Skin epidermis (tissue), 12 donors: ENCODE measurements at regions not wholly inside any gene's neighbourhood (a gene's known extent, or its start where the extent isn't known, plus 50 kb on each side); places are given as distances from the start of the nearest gene placed in this dataset.
A peak's percentile ranks its signal among the peaks of the same experiment; 100 is the strongest.
"Not testable (repeated sequence)": the region's sequence is repeated elsewhere in the genome, so short reads cannot be mapped to it uniquely, and the experiment has no call there.

ENCODE experiments used
- H3K27ac ChIP-seq, 21 experiments: fragments of 200-600 bp; sonication (generic) in 11 of 21; one replicate each; pipeline ENCODE4 v1.5.0; 2020; ENCODE audit warnings: mild to moderate bottlenecking in 3 of 21, inconsistent platforms in 2 of 21, moderate library complexity in 2 of 21
- H3K4me3 ChIP-seq, 7 experiments: fragments of 200-600 bp; sonication (generic) in 2 of 7; one replicate each; pipeline ENCODE4 v1.5.0; 2020; ENCODE audit warnings: inconsistent platforms in 2 of 7, mild to moderate bottlenecking in 2 of 7, moderate library complexity in 1 of 7

- peak overlapping the region in 1 of 21 experiments; percentile 18 for H3K27ac ChIP-seq
- H3K4me3 ChIP-seq, result no peak overlapping the region
Measured at GRCh38 chr1:232709386-232709785, 79.5 kb upstream of the SIPA1L2 start.

- Histone ChIP-seq H3K4me3 (no peak overlapping the region), H3K27ac (no peak overlapping the region)
Measured at GRCh38 chr1:232711996-232712395, 82.1 kb upstream of the SIPA1L2 start.

GRCh38 chr1:232713785-232714184 lies 83.9 kb upstream of the SIPA1L2 start:
- Histone ChIP-seq H3K27ac (no peak overlapping the region), H3K4me3 (no peak overlapping the region)

GRCh38 chr1:232715154-232715553 lies 85.2 kb upstream of the SIPA1L2 start:
- H3K4me3 ChIP-seq, result no peak overlapping the region
- no peak overlapping the region for H3K27ac ChIP-seq

- not testable (repeated sequence) for H3K27ac ChIP-seq, H3K4me3 ChIP-seq
Measured at GRCh38 chr1:232717911-232718310, 87.3 kb upstream of the MAP10 start.

GRCh38 chr1:232718928-232719927 lies 86.0 kb upstream of the MAP10 start:
- no peak overlapping the region for H3K27ac ChIP-seq

GRCh38 chr1:232722626-232723025 lies 82.6 kb upstream of the MAP10 start:
- Histone ChIP-seq H3K27ac (no peak overlapping the region), H3K4me3 (no peak overlapping the region)

More at GRCh38 chr1:232718928-232719927, 86.0 kb upstream of the MAP10 start:
- no peak overlapping the region for H3K4me3 ChIP-seq

- Histone ChIP-seq H3K27ac (no peak overlapping the region), H3K4me3 (no peak overlapping the region)
Measured at GRCh38 chr1:232725305-232726047, 79.7 kb upstream of the MAP10 start.

GRCh38 chr1:232726048-232726779 lies 79.0 kb upstream of the MAP10 start:
- Histone ChIP-seq H3K4me3 (no peak overlapping the region), H3K27ac (no peak overlapping the region)

- no peak overlapping the region for H3K4me3 ChIP-seq
- peak overlapping the region in 3 of 21 experiments; percentile 46 to 50 (median 49) for H3K27ac ChIP-seq
Measured at GRCh38 chr1:232728507-232729263, 76.5 kb upstream of the MAP10 start.

GRCh38 chr1:232732344-232732910 lies 72.8 kb upstream of the MAP10 start:
- Histone ChIP-seq H3K27ac (no peak overlapping the region), H3K4me3 (no peak overlapping the region)

- Histone ChIP-seq H3K4me3 (no peak overlapping the region), H3K27ac (no peak overlapping the region)
Measured at GRCh38 chr1:232737917-232738316, 67.3 kb upstream of the MAP10 start.

- Histone ChIP-seq H3K27ac (no peak overlapping the region), H3K4me3 (no peak overlapping the region)
Measured at GRCh38 chr1:232743999-232744398, 61.2 kb upstream of the MAP10 start.

GRCh38 chr1:232744847-232745246 lies 60.4 kb upstream of the MAP10 start:
- Histone ChIP-seq H3K4me3 (no peak overlapping the region), H3K27ac (no peak overlapping the region)

GRCh38 chr1:232745698-232746097 lies 59.5 kb upstream of the MAP10 start:
- not testable (repeated sequence) for H3K4me3 ChIP-seq, H3K27ac ChIP-seq

- no peak overlapping the region for H3K27ac ChIP-seq
- no peak overlapping the region for H3K4me3 ChIP-seq
Measured at GRCh38 chr1:232748910-232749368, 56.3 kb upstream of the MAP10 start.

GRCh38 chr1:232751393-232752140 lies 53.6 kb upstream of the MAP10 start:
- H3K27ac ChIP-seq, result peak overlapping the region in 3 of 21 experiments; percentile 16 to 43 (median 31)
- no peak overlapping the region for H3K4me3 ChIP-seq

GRCh38 chr1:232752365-232752764 lies 52.9 kb upstream of the MAP10 start:
- peak overlapping the region in 1 of 21 experiments; percentile 43 for H3K27ac ChIP-seq
- no peak overlapping the region for H3K4me3 ChIP-seq
